ENCODE measurements at regions not wholly inside any gene's neighbourhood (a gene's known extent, or its start where the extent isn't known, plus 50 kb on each side); places are given as distances from the start of the nearest gene placed in this dataset.
"Not testable (repeated sequence)": the region's sequence is repeated elsewhere in the genome, so short reads cannot be mapped to it uniquely, and the experiment has no call there.

- not testable (repeated sequence) for TF ChIP-seq ATF2 (tag by site-specific recombination; IDR thresholded peaks at IDR 0.05; ENCODE audit: low read depth); CTCF (tag by site-specific recombination; IDR thresholded peaks at IDR 0.05); YY1 (tag by site-specific recombination; IDR thresholded peaks at IDR 0.05); KLF9 (tag by site-specific recombination; IDR thresholded peaks at IDR 0.05; ENCODE audit: low read depth); KLF10 (tag by site-specific recombination; IDR thresholded peaks at IDR 0.05); ZBTB7A (tag by site-specific recombination; IDR thresholded peaks at IDR 0.05; ENCODE audit: low read depth); ZBTB44 (tag by site-specific recombination; IDR thresholded peaks at IDR 0.05); ZSCAN30 (tag by site-specific recombination; IDR thresholded peaks at IDR 0.05); PBX3 (CRISPR knock-in tag; IDR thresholded peaks at IDR 0.05)
- TF ChIP-seq, protein P1, sequence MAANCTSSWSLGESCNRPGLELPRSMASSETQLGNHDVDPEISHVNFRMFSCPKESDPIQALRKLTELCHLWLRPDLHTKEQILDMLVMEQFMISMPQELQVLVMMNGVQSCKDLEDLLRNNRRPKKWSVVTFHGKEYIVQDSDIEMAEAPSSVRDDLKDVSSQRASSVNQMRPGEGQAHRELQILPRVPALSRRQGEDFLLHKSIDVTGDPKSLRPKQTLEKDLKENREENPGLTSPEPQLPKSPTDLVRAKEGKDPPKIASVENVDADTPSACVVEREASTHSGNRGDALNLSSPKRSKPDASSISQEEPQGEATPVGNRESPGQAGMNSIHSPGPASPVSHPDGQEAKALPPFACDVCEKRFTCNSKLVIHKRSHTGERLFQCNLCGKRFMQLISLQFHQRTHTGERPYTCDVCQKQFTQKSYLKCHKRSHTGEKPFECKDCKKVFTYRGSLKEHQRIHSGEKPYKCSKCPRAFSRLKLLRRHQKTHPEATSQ (tag by site-specific recombination; IDR thresholded peaks at IDR 0.05), result not testable (repeated sequence)
These were observed 230.2 kb downstream of the PYDC2 start for GRCh38 chr3:191691184-191691583.

Measured in HEK293 (cell line).